Activated CD8-positive, alpha-beta T cell treated with anti-CD3 and anti-CD28 coated beads for 36 hours (primary cell): ENCODE measurements at regions not wholly inside any gene's neighbourhood (a gene's known extent, or its start where the extent isn't known, plus 50 kb on each side); places are given as distances from the start of the nearest gene placed in this dataset.

Experiments
- ATAC-seq: fragments of 200-7000 bp; cut with Tn5 transposase; one replicate; pipeline ENCODE4 v1.10.0; 2021; ENCODE audit warnings: mild to moderate bottlenecking, moderate library complexity
- CTCF ChIA-PET: fragments of 350-600 bp; sonication (Branson Sonifier 250); formaldehyde crosslinking; loops from one replicate; lab custom pipeline; 2021; ENCODE audit warnings: antibody characterized with exemption; lab: Charles Lee
- POLR2A ChIA-PET: fragments of 350-600 bp; sonication (Branson Sonifier 250); formaldehyde crosslinking; loops from one replicate; lab custom pipeline; 2021; ENCODE audit warnings: antibody characterized with exemption; lab: Charles Lee
- DNase-seq: peaks from one replicate; pipeline ENCODE4 v3.0.0-alpha.2; 2020
- H3K27ac Mint-ChIP-seq: one replicate; pipeline ENCODE4 v1.8.0; 2021; ENCODE audit warnings: mild to moderate bottlenecking, mixed read lengths
- H3K27me3 Mint-ChIP-seq: one replicate; pipeline ENCODE4 v1.8.0; 2021; ENCODE audit warnings: mixed read lengths
- H3K36me3 Mint-ChIP-seq: one replicate; pipeline ENCODE4 v1.8.0; 2021; ENCODE audit warnings: low read depth, mixed read lengths
- H3K4me1 Mint-ChIP-seq: one replicate; pipeline ENCODE4 v1.8.0; 2021; ENCODE audit warnings: low read depth, mixed read lengths
- H3K4me3 Mint-ChIP-seq: one replicate; pipeline ENCODE4 v1.8.0; 2021; ENCODE audit warnings: mild to moderate bottlenecking, moderate library complexity, mixed read lengths
- H3K9me3 Mint-ChIP-seq: one replicate; pipeline ENCODE4 v1.8.0; 2021; ENCODE audit warnings: mixed read lengths
- intact Hi-C: fragments of 100-400 bp; cut with micrococcal nuclease; formaldehyde crosslinking; loops from one replicate; pipeline ENCODE4 v1.10.0; 2022
- TF ChIP-seq, protein P1 (sequence below): fragments of 200-600 bp; IDR thresholded peaks from one replicate; pipeline ENCODE4 v1.8.0; 2022; ENCODE audit warnings: antibody characterized with exemption, mild to moderate bottlenecking

DNA sequence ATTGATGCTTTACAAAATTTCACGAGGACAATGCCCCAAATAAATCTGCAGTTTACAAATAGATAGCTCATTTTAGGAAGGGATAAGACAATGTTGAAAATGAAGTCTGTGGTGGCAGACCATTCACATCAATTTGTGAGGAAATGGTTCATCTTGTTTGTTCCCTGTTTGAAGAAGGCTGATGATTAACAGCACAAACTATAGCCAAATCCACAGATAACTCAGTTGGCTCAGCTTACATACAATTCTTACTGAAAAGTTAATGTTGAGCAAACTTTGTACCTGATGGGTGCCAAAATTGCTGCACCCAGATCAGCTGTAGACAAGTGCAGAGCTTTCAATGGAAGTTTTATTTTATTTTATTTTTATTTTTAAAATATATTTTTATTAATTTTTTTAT is 763.9 kb downstream of the DOK5 start:
- intact Hi-C loops: no loop called here
- no peak for ATAC-seq
- Mint-ChIP-seq H3K9me3 (peaks cover 8% of the 10 kb centered on the region), H3K4me1 (no peaks in the 10 kb centered on the region), H3K27me3 (no peaks in the 10 kb centered on the region), H3K36me3 (no peaks in the 10 kb centered on the region), H3K27ac (no peak overlapping the region), H3K4me3 (no peak overlapping the region)
- no peak for DNase-seq
- CTCF ChIA-PET: no interaction called here
- POLR2A ChIA-PET: no interaction called here
- TF ChIP-seq, protein P1, sequence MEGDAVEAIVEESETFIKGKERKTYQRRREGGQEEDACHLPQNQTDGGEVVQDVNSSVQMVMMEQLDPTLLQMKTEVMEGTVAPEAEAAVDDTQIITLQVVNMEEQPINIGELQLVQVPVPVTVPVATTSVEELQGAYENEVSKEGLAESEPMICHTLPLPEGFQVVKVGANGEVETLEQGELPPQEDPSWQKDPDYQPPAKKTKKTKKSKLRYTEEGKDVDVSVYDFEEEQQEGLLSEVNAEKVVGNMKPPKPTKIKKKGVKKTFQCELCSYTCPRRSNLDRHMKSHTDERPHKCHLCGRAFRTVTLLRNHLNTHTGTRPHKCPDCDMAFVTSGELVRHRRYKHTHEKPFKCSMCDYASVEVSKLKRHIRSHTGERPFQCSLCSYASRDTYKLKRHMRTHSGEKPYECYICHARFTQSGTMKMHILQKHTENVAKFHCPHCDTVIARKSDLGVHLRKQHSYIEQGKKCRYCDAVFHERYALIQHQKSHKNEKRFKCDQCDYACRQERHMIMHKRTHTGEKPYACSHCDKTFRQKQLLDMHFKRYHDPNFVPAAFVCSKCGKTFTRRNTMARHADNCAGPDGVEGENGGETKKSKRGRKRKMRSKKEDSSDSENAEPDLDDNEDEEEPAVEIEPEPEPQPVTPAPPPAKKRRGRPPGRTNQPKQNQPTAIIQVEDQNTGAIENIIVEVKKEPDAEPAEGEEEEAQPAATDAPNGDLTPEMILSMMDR: no peak

GRCh38 chr20:55232647-55233046 is 757.3 kb downstream of the DOK5 start:
- no peak overlapping the region for H3K27ac Mint-ChIP-seq
- no peak for DNase-seq
- intact Hi-C loops: no loop called here
- ChIA-PET CTCF (no interaction called here), POLR2A (no interaction called here)
- no peaks in the 10 kb centered on the region for H3K27me3 Mint-ChIP-seq
- ATAC-seq: no peak
- TF ChIP-seq, protein P1: no peak
- H3K36me3 Mint-ChIP-seq: no peaks in the 10 kb centered on the region
- H3K9me3 Mint-ChIP-seq: peaks cover 5% of the 10 kb centered on the region
- H3K4me3 Mint-ChIP-seq: no peak overlapping the region
- H3K4me1 Mint-ChIP-seq: no peaks in the 10 kb centered on the region

GRCh38 chr20:55229451-55229850 is 754.1 kb downstream of the DOK5 start:
- Mint-ChIP-seq H3K27me3 (no peaks in the 10 kb centered on the region), H3K4me3 (no peak overlapping the region), H3K27ac (no peak overlapping the region), H3K4me1 (no peaks in the 10 kb centered on the region), H3K9me3 (peaks cover 8% of the 10 kb centered on the region), H3K36me3 (no peaks in the 10 kb centered on the region)
- CTCF ChIA-PET: no interaction called here
- DNase-seq (no peak), ATAC-seq (no peak)
- POLR2A ChIA-PET: no interaction called here
- intact Hi-C loops: no loop called here
- TF ChIP-seq, protein P1: no peak

- Mint-ChIP-seq H3K4me3 (no peak overlapping the region), H3K9me3 (peaks cover 9% of the 10 kb centered on the region), H3K27me3 (no peaks in the 10 kb centered on the region), H3K4me1 (no peaks in the 10 kb centered on the region), H3K27ac (no peak overlapping the region), H3K36me3 (no peaks in the 10 kb centered on the region)
- intact Hi-C loops: no loop called here
- DNase-seq: no peak
- ChIA-PET POLR2A (no interaction called here), CTCF (no interaction called here)
- TF ChIP-seq, protein P1: no peak
- no peak for ATAC-seq
Measured at GRCh38 chr20:55216525-55217242, 741.3 kb downstream of the DOK5 start.

DNA sequence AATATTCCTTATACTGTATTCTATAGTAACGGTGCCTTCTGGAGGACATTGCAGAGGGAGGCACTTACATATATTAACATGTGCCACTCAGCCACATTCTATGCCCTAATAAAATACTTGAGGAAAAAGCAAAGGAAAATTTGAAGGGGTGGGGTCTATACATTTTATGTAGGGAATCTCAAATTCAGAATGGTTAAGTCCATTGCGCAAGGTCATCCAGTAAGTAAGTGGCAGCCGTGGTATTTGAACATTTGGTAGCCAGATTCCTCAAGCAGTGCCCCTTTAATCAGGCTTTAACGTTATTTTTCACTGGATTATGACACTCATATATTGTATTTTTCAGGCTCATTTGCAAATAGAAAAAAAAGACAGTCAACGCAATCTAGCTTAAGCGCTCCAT is 738.3 kb downstream of the DOK5 start:
- POLR2A ChIA-PET: no interaction called here
- no peak for ATAC-seq
- Mint-ChIP-seq H3K9me3 (peaks cover 7% of the 10 kb centered on the region), H3K36me3 (no peaks in the 10 kb centered on the region), H3K27ac (no peak overlapping the region), H3K4me3 (no peak overlapping the region), H3K27me3 (no peaks in the 10 kb centered on the region), H3K4me1 (no peaks in the 10 kb centered on the region)
- TF ChIP-seq, protein P1: no peak
- CTCF ChIA-PET: no interaction called here
- no peak for DNase-seq
- intact Hi-C loops: no loop called here
